H1 (cell line): ENCODE measurements at regions not wholly inside any gene's neighbourhood (a gene's known extent, or its start where the extent isn't known, plus 50 kb on each side); places are given as distances from the start of the nearest gene placed in this dataset.

ENCODE experiments used
- EZH2 ChIP-seq: fragments of 200-600 bp; sonication (generic); IDR thresholded peaks from 2 replicates; pipeline ENCODE4 v1.7.1; 2012; ENCODE audit warnings: low read depth, mild to moderate bottlenecking, moderate library complexity, low read length, inconsistent platforms; ENCODE audit not compliant: severe bottlenecking
- POLR2A ChIP-seq, 2 experiments: IDR thresholded peaks; 1 replicate in 1 of 2; 2 replicates in 1 of 2; pipeline ENCODE4 v1.6.1; 2011; ENCODE audit warnings: low read depth in 2 of 2, low read length in 2 of 2, mild to moderate bottlenecking in 2 of 2; ENCODE audit errors: control extremely low read depth in 1 of 2
- TF ChIP-seq, protein P1 (sequence below), 3 experiments: IDR thresholded peaks; 1 replicate in 2 of 3; 2 replicates in 1 of 3; pipeline versions ENCODE4 v1.5.1 to v1.6.1; 2011; ENCODE audit warnings: low read length in 3 of 3, mild to moderate bottlenecking in 3 of 3, inconsistent platforms in 2 of 3, low read depth in 1 of 3, moderate library complexity in 1 of 3; ENCODE audit not compliant: insufficient read depth in 1 of 3; ENCODE audit errors: control extremely low read depth in 1 of 3

DNA sequence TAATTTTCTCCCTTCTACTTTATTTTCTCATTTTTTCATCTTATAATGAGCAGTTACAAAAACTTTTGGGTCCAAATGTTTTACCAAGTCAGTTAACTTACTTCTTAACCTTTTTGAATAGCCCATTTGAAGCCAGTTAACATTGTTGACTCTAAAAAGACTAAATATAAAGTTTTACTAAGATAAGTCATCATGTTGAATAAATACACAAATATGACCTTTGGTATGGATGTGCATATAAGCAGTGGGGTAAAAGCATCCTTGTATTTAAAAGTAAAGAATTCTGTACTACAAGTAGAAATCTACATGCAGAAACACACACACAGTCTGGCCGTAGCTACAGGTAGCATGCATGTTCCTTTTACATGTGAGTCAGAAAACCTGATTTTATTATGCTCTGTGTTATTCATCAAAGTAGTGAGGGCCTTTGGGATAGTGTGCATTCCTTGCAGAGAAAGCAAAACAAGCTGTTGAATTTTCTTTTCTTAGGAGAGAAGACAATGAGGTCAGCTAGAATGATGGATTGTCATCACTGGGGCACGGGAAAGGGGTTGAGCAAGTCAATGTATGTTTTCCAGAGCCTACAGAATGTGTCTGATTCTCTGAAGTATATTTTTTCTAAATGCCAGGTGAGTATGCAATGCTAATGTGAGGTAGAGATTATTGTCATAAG is 533.2 kb upstream of the AGA start:
- TF ChIP-seq POLR2A (IDR thresholded peaks at IDR 0.05; ENCODE audit: control extremely low read depth in 1 of 2, low read depth in 2 of 2, low read length in 2 of 2) (no peak), EZH2 (no peak)
- TF ChIP-seq, protein P1, sequence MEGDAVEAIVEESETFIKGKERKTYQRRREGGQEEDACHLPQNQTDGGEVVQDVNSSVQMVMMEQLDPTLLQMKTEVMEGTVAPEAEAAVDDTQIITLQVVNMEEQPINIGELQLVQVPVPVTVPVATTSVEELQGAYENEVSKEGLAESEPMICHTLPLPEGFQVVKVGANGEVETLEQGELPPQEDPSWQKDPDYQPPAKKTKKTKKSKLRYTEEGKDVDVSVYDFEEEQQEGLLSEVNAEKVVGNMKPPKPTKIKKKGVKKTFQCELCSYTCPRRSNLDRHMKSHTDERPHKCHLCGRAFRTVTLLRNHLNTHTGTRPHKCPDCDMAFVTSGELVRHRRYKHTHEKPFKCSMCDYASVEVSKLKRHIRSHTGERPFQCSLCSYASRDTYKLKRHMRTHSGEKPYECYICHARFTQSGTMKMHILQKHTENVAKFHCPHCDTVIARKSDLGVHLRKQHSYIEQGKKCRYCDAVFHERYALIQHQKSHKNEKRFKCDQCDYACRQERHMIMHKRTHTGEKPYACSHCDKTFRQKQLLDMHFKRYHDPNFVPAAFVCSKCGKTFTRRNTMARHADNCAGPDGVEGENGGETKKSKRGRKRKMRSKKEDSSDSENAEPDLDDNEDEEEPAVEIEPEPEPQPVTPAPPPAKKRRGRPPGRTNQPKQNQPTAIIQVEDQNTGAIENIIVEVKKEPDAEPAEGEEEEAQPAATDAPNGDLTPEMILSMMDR (IDR thresholded peaks at IDR 0.05; ENCODE audit: control extremely low read depth in 1 of 3, insufficient read depth in 1 of 3, low read depth in 1 of 3, low read length in 3 of 3), result no peak
